Fibroblast of lung (primary cell): ENCODE measurements at regions not wholly inside any gene's neighbourhood (a gene's known extent, or its start where the extent isn't known, plus 50 kb on each side); places are given as distances from the start of the nearest gene placed in this dataset.

ENCODE experiments used
- DNase-seq, 2 donors: peaks; one replicate each; pipeline versions ENCODE4 v3.0.0 to v3.0.0-alpha.2; 2010; ENCODE audit warnings: low read depth in 2 of 2
- H2AFZ ChIP-seq: 2 replicates; pipeline ENCODE4 v1.5.1; 2012; ENCODE audit warnings: low read length, control low read depth, inconsistent platforms
- H3K27ac ChIP-seq: 2 replicates; pipeline ENCODE4 v1.5.1; 2011; ENCODE audit warnings: low read length, control low read depth; ENCODE audit not compliant: insufficient read depth
- H3K27me3 ChIP-seq: 2 replicates; pipeline ENCODE4 v1.5.1; 2011; ENCODE audit warnings: mild to moderate bottlenecking, low read length; ENCODE audit not compliant: control insufficient read depth, insufficient read depth
- H3K36me3 ChIP-seq: 2 replicates; pipeline ENCODE4 v1.5.1; 2011; ENCODE audit warnings: low read length; ENCODE audit not compliant: control insufficient read depth, insufficient read depth
- H3K4me1 ChIP-seq: 2 replicates; pipeline ENCODE4 v1.5.1; 2011; ENCODE audit warnings: low read length; ENCODE audit not compliant: control insufficient read depth, insufficient read depth; ENCODE audit errors: extremely low read depth
- H3K4me2 ChIP-seq: 2 replicates; pipeline ENCODE4 v1.5.1; 2011; ENCODE audit warnings: low read length, control low read depth; ENCODE audit not compliant: insufficient read depth; ENCODE audit errors: extremely low read depth
- H3K4me3 ChIP-seq, 4 experiments: fragments of 200-600 bp in 1 of 4; sonication (generic) in 1 of 4; replicated peaks in 1 of 4; 2 replicates each; pipeline ENCODE4 v1.5.1; 2011 to 2016; ENCODE audit warnings: low read length in 4 of 4, low read depth in 3 of 4, mild to moderate bottlenecking in 3 of 4, control low read depth in 2 of 4, inconsistent platforms in 1 of 4, mixed read lengths in 1 of 4; ENCODE audit not compliant: insufficient read depth in 1 of 4; ENCODE audit errors: control extremely low read depth in 1 of 4
- H3K79me2 ChIP-seq: 2 replicates; pipeline ENCODE4 v1.5.1; 2012; ENCODE audit warnings: mild to moderate bottlenecking, low read length, inconsistent platforms; ENCODE audit not compliant: control insufficient read depth, insufficient read depth
- H3K9ac ChIP-seq: 2 replicates; pipeline ENCODE4 v1.5.1; 2011; ENCODE audit warnings: mild to moderate bottlenecking, low read length, control low read depth; ENCODE audit not compliant: insufficient read depth
- H3K9me3 ChIP-seq: 2 replicates; pipeline ENCODE4 v1.5.1; 2012; ENCODE audit warnings: low read depth, low read length; ENCODE audit not compliant: control insufficient read depth, insufficient read depth
- H4K20me1 ChIP-seq: 2 replicates; pipeline ENCODE4 v1.5.1; 2011; ENCODE audit warnings: low read length; ENCODE audit not compliant: control insufficient read depth, insufficient read depth; ENCODE audit errors: extremely low read depth
- EZH2 ChIP-seq: IDR thresholded peaks from 2 replicates; pipeline ENCODE4 v1.5.1; 2012; ENCODE audit warnings: low read length, control low read depth, mild to moderate bottlenecking; ENCODE audit errors: missing control alignments
- TF ChIP-seq, protein P1 (sequence below), 2 donors: IDR thresholded peaks in 1 of 2; conservative IDR thresholded peaks in 1 of 2; 1 replicate in 1 of 2; 2 replicates in 1 of 2; pipeline ENCODE4 v1.5.1; 2011 to 2012; ENCODE audit warnings: low read length in 2 of 2, control low read depth in 1 of 2, inconsistent platforms in 1 of 2, low read depth in 1 of 2, mild to moderate bottlenecking in 1 of 2

DNA sequence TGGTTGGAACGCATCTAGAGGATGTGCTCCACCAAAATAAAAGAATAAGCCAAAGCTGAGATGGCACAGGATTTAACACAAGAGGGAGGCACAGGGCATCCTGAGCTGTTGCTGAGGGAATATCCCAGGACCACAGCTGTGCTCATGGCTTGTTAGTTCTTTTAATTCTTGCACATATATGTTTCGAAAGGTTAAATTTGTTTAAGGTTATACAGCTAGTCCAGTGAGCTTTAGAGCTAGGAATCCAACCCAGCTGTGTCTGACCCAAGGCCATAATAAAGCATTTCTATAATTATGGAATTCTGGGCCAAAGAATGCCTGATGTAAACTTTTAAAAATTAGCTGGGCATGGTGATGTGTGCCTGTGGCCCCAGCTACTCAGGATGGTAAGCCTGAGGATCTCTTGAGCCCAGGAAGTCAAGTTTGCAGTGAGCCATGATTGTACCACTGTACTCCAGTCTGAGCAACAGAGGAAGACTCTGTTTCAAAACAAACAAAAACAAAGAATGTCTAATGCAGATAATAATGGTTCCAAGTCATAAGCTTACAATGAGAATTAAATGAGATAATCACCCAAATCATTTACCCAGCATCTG is 66.4 kb upstream of the CCBE1 start:
- Histone ChIP-seq H3K27me3 (no peaks in the 10 kb centered on the region), H3K27ac (no peak overlapping the region), H3K36me3 (no peaks in the 10 kb centered on the region), H3K79me2 (no peaks in the 10 kb centered on the region), H3K9ac (no peak overlapping the region), H3K4me2 (no peak overlapping the region), H2AFZ (no peak overlapping the region), H3K9me3 (no peaks in the 10 kb centered on the region), H3K4me3 (no peak overlapping the region), H4K20me1 (no peaks in the 10 kb centered on the region), H3K4me1 (peaks cover 10% of the 10 kb centered on the region)
- TF ChIP-seq, protein P1, sequence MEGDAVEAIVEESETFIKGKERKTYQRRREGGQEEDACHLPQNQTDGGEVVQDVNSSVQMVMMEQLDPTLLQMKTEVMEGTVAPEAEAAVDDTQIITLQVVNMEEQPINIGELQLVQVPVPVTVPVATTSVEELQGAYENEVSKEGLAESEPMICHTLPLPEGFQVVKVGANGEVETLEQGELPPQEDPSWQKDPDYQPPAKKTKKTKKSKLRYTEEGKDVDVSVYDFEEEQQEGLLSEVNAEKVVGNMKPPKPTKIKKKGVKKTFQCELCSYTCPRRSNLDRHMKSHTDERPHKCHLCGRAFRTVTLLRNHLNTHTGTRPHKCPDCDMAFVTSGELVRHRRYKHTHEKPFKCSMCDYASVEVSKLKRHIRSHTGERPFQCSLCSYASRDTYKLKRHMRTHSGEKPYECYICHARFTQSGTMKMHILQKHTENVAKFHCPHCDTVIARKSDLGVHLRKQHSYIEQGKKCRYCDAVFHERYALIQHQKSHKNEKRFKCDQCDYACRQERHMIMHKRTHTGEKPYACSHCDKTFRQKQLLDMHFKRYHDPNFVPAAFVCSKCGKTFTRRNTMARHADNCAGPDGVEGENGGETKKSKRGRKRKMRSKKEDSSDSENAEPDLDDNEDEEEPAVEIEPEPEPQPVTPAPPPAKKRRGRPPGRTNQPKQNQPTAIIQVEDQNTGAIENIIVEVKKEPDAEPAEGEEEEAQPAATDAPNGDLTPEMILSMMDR (conservative IDR thresholded peaks at IDR 0.05 in 1 of 2, IDR thresholded peaks at IDR 0.05 in 1 of 2; ENCODE audit: low read depth in 1 of 2, low read length in 2 of 2): peak in 1 of 2 donors; percentile 14
- no peak for TF ChIP-seq EZH2
- DNase-seq: peak in 1 of 2 donors; percentile 48

DNA sequence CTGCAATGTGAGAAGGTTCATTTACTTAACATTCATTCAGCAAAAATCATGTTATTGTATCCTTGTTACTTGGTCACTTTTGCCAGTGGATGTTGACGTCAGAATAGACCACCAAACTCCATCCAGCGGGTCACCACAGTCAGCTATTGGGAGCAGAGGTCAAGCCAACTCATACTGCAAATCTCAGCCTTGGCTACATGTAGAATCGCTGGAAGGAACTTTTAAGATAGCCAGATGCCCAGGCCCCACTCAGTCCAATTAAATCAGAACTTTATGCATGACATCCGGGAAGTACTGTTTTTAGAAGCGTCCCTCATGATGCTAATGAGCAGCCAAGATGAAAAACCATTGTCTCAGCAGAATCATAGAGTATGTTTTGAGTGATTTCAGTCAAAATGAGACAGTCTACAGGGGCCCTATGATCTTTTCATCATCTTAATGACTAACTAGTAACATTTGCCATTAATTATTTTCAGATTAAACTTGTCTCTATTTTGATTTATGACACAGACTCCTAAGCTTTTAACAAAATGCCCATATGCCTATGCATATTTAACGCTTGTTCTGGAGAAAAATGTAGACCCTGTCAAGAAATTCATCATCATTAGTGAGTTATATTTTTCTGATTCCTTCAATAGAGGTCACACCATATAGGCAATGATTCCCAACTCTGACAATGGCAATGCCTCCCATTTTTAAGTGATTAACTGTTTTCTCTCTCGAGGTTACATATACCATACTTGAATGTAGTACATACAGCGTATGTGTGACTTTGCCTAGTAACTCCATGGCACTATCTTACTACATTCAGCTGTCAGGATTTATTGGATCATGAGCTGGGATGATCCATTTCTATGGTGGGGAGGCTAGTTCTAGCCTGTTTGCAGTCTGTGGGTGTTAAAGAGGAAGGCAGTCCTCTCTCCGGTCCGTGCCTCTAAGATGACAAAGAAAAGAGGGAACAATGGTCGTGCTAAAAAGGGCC is 63.7 kb upstream of the CCBE1 start:
- no peak overlapping the region for H3K27ac ChIP-seq
- H3K4me3 ChIP-seq: no peak overlapping the region
- H3K36me3 ChIP-seq: no peaks in the 10 kb centered on the region
- no peaks in the 10 kb centered on the region for H3K9me3 ChIP-seq
- no peaks in the 10 kb centered on the region for H3K27me3 ChIP-seq
- H3K4me1 ChIP-seq: peaks cover 4% of the 10 kb centered on the region
- no peaks in the 10 kb centered on the region for H4K20me1 ChIP-seq
- H3K4me2 ChIP-seq: no peak overlapping the region
- H2AFZ ChIP-seq: no peak overlapping the region
- no peaks in the 10 kb centered on the region for H3K79me2 ChIP-seq
- TF ChIP-seq, protein P1 (conservative IDR thresholded peaks at IDR 0.05 in 1 of 2, IDR thresholded peaks at IDR 0.05 in 1 of 2; ENCODE audit: low read depth in 1 of 2, low read length in 2 of 2): no peak
- H3K9ac ChIP-seq: no peak overlapping the region
- DNase-seq: peak; percentile 10 to 77

DNA sequence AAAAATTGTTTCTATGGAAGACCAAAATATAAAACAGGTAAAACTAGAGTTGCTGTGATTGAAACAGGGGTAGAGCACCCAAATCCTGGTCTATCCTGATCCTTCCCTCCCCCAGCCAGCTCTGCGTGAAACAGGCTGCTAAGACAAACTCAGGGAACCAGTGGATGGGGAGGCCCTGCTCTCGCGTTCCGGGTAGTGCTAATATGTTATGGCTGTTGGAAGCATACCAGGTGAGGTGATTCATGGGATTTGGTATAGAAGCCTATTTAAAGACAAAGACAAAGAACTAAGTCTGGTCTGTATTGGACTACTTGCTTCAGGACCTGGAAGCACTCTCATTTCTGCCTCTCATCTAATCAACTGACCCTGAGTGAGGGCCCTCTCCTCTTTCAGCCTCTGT is 63.0 kb upstream of the CCBE1 start:
- Histone ChIP-seq H2AFZ (no peak overlapping the region), H4K20me1 (no peaks in the 10 kb centered on the region), H3K9ac (no peak overlapping the region), H3K27me3 (no peaks in the 10 kb centered on the region), H3K4me1 (peaks cover 4% of the 10 kb centered on the region), H3K79me2 (no peaks in the 10 kb centered on the region), H3K36me3 (no peaks in the 10 kb centered on the region), H3K4me3 (no peak overlapping the region), H3K4me2 (no peak overlapping the region), H3K9me3 (no peaks in the 10 kb centered on the region), H3K27ac (no peak overlapping the region)
- TF ChIP-seq EZH2: no peak
- TF ChIP-seq, protein P1 (conservative IDR thresholded peaks at IDR 0.05 in 1 of 2, IDR thresholded peaks at IDR 0.05 in 1 of 2; ENCODE audit: low read depth in 1 of 2, low read length in 2 of 2): no peak
- no peak for DNase-seq
